ENCODE measurements at regions not wholly inside any gene's neighbourhood (a gene's known extent, or its start where the extent isn't known, plus 50 kb on each side); places are given as distances from the start of the nearest gene placed in this dataset.
"Not testable (repeated sequence)": the region's sequence is repeated elsewhere in the genome, so short reads cannot be mapped to it uniquely, and the experiment has no call there.

DNA sequence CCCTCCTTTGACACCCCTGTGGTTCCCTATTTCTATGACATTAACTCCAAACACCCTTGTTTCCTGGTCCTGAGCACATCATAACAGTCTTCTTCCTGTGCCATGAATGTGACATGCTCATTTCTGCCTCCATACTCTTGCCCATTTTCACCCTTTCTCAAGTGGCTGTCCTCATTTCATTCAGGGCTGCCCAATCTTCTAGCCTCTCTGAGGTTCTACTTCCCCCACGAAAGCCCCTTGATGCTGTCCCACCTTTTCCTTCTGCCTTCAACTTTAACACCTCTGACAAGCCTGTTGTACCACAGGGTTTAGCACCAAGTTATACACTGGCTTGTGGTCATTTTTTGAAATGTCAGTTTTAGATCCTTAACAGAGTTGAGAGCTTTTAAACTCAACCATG lies 136.2 kb upstream of the BOD1L1 start:
- no peak for DNase-seq

DNA sequence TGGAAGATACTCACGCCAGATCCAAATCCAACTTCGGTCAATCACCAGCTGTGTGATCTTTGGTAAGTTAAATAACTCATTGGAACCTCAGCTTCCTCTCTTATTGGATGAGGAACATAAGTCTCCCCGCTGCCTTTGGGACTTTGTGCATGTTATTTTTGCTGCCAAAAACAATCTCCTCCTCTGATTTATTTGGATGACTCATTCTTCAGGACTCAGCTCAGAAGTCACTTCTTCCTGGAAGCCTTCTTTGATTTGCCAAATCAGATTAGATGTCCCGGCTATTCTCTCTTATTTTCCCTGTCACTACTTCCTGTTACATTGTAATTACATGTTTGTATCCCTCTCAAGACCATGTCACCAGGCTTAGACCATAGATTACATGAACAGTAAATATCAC lies 138.0 kb upstream of the BOD1L1 start:
- DNase-seq, result no peak

DNA sequence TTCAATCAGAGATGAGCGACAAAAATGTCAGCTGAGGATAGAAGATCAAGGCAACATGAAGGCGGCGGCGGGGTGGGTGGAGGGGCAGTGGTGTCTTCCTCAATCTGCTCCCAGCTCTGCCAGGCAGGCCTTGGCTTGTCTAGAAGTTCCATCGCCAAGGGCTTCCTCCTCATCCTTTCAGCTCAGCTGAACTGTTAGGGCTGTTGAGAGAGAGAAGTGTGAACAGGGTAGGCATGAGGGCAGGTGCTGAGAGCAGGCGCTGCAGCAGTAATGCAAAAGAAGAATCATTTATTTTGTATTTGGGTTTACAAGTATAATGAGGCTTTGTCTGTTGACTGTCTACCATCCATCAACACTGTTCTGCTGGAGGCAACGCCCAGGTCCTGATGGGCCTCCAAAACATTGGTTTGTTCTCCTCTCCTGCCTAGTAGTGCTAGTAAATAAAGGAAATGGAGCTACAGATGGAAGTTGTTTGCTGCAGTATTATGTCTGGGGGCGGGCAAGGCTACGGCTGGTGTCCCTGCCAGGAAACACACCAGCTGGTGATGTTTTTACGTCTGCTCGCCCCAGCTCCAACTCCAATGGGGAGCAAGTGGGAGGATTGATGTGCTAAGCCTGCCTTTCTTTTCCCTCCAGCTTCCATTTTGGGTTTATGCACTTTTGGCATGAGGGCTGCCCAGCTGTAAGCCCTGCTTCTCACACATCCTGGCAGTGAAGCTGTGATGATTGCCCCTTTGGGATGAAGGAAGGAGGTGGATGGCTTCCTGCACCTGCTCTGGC lies 139.4 kb upstream of the BOD1L1 start:
- DNase-seq, result no peak

DNA sequence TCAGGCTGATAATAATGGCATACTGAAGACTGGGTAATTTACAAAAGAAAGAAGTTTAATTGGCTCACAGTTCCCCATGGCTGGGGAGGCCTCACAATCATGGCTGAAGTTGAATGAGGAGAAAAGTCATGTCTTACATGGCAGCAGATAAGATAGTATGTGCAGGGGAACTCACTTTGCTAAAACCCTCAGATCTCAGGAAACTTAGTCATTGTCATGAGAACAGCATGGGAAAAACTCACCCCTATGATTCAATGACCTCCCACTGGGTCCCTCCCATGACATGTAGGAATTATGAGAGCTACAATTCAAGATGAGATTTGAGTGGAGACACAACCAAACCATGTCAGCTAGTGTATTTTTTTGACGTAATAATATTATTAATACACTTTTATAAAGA lies 149.8 kb upstream of the BOD1L1 start:
- DNase-seq, result no peak

DNA sequence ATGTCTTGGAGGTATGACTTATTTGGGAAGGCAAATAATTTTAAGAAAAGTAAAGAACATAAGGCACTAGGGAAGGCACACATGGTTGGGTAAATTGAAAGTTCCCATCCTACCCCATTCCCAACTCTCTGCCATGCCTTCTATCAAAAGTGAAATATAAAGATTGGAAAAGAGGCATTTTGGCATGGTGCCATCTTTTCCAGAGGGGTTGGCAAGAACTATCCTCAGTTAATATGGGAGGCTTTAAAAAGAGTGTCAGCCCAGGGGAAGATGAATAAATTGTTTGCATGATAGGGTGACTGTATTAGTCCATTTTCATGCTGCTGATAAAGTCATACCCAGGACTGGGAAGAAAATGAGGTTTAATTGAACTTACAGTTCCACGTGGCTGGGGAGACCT lies 150.8 kb upstream of the BOD1L1 start:
- no peak for DNase-seq

DNA sequence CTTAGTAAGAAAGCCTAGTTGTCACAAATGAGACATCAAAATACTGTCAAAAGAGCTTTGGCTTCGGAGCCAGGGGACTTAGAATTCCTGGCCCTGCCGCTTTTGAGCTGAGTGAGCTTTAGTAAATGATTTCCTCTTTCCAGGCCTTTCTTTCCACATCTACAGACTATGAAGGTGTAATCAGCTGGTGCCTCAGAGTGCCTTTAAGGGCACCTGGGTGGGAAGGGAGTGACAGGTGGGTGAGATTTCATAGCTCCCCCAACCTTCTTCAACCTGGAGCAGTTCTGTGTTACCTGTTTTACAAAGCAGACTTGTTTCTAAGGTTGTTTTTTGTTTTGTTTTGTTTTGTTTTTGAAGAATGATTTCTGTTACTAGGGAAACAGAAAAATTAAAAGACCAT lies 154.7 kb upstream of the BOD1L1 start:
- no peak for DNase-seq

- no peak for DNase-seq
Observed at GRCh38 chr4:13783800-13784411, 156.4 kb upstream of the BOD1L1 start.

DNA sequence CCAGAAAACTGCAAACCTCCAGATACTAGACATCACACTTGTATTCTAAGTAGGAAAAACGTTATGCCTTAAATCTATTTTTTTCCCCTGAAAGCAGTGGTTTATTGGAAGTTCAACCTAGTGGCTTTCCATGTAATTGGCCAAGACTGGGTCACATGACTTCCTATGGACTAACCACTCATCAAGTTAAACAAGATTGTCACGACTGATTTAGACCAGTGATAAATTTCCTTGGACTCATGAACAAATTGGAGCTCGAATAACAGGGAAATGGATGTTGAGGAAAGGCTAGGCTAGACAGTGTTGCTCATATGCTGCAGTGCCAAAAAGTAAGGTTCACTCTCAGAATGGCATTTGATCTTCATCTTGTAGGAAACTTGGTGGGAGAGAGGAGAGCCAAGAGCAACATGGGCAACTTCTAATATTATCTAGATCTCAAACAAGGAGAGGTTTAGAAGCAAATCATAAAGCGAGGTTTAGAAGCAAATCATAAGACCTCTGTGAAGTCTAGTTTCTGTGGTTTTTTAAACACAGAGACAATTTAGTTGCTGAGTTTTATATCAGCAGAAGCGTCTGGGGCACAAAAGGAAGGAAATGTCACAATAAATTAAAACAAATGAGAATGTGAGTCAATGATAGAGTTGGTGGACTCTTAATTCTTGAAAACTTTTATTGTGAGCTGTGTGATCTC lies 165.6 kb upstream of the BOD1L1 start:
- DNase-seq, result no peak

- DNase-seq, result no peak
Observed at GRCh38 chr4:13794819-13795565, 167.5 kb upstream of the BOD1L1 start.

GRCh38 chr4:13797061-13797460 lies 169.5 kb upstream of the BOD1L1 start:
- DNase-seq, result no peak

- DNase-seq, result no peak
Observed at GRCh38 chr4:13815231-13815630, 187.7 kb upstream of the BOD1L1 start.

- no peak for DNase-seq
Observed at GRCh38 chr4:13816472-13816871, 188.9 kb upstream of the BOD1L1 start.

DNA sequence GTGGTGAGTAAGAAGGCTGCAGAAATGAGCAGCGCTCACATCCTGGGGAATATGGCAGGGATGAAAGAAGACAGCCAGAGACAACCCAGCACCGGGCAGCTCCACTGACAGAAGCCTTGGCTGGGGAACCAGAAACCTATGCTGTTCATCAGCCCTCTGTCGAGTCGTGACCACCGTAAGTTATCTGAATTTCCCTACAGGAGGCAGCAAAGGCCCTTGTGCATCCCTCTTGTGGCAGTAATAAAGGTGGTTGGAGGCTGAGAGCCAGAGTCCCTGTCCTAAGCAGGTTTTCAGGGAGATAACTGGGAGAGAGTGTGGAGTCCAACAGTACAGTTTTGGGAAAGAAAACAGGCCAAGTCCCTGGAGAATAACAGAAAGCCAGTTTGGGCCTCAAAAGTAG lies 194.0 kb upstream of the BOD1L1 start:
- DNase-seq, result no peak

GRCh38 chr4:13825822-13826221 lies 198.3 kb upstream of the BOD1L1 start:
- DNase-seq, result not testable (repeated sequence)

DNA sequence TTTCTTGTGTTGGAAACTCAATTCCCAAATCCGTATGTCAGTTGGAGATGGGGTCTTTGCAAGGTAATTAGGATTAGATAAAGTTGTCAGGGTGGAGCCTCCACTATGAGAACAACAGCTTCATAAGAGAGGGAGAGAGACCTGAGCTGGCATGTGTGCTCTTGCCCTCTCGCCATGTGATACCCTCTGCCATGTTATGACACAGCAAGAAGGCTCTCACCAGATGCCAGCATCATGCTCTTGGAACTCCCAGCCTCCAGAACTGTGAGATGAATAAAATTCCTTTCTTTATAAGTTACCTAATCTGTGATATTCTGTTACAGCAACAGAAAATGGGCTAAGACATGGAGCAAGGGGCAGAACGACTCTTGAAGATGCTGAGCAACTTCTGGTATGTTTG lies 201.9 kb upstream of the BOD1L1 start:
- DNase-seq, result no peak

- no peak for DNase-seq
Observed at GRCh38 chr4:13830449-13830848, 202.9 kb upstream of the BOD1L1 start.

DNA sequence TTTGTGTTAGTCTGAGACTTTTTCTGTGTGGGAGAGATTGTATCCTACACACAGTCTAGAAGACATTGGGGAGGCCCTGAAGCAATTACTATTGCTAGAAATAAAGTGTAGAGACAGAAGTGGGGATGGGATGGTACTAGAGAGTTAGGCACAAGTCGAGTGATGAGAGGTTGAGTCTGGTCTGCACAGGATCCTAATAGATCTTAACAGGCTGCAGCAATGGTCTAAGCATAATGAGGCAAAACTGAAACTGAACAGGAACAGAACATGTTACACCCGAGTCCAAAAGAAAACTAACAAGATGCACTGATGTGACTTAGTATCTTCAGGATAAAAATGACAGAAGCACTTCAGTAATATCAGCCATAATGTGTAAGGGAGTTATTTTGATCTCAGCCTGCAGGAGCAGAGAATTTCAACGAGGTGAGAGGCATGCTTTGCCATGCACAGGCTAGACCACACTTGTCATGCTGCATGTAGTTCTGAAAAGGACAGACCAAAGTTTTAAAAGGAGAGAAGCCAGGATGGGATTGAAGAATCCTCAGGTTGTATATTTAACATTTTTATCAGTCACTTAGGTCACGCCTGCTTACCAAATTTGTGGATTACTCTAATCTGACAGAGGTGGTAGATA lies 205.8 kb upstream of the BOD1L1 start:
- no peak for DNase-seq

- DNase-seq, result no peak
Observed at GRCh38 chr4:13836946-13837912, 209.7 kb upstream of the BOD1L1 start.

DNA sequence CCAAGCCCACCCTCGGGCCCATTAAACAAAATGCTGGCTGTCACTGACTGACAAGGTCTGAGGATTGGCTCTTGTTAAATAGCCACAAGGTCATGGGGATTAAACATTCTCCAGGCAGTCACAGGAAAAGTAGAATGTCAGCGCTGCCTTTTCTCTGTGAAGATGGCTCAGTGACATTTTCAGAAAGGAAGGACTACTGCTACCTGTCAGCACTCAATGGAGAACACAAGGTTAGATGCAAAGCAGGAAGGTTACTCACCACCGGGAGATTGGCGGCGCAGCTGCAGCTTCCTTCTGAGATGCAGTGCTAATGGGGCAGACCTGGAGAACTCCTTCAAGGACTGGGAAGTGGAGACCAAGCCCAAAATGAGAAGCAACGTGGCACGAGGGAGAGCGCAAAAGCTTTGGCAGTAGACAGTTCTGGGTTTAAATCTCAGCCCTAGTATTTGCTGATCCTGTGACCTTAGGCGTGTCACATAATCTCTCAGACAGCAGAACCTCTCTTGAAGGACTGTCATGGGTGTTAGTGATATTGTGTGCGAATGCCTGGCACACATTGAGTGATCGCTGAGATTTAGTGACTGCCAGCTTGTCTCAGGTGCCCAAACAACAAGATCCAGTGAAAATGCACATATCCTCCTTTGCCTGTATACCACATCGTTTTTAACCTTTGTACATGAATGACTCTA lies 213.1 kb upstream of the BOD1L1 start:
- DNase-seq, result no peak

DNA sequence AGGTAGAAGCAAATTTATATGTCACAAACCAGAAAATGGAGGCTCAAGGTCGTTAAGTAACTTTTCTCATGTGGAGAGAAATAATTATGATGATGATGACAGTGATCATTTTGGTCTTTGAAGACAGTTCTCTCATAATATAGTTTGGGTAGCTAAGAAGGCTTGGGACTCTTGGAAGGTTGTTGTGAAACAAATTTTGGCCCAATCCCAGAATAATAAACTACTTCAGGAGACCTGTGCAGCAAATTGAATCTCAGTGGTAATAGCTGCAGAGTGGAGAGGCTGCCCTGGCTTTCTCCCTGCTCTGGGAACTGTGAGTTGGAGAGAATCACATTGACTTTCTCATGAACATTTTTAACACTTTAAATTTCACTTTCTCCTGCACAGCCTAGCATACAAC lies 217.2 kb upstream of the BOD1L1 start:
- no peak for DNase-seq

- no peak for DNase-seq
Observed at GRCh38 chr4:13849778-13850177, 222.3 kb upstream of the BOD1L1 start.
